ACHN (cell line): ENCODE measurements at regions not wholly inside any gene's neighbourhood (a gene's known extent, or its start where the extent isn't known, plus 50 kb on each side); places are given as distances from the start of the nearest gene placed in this dataset.
"Not testable (repeated sequence)": the region's sequence is repeated elsewhere in the genome, so short reads cannot be mapped to it uniquely, and the experiment has no call there.

Source experiments
- DNase-seq: peaks from one replicate; pipeline ENCODE4 v3.0.0-alpha.2; 2015
- in situ Hi-C: cut with HindIII; loops from 2 replicates; pipeline ENCODE4 v1.10.0; 2017; ENCODE audit warnings: low sequenced_read_pairs, low pct_ligation_motif_present, low pct_unique_long_range_greater_than_20kb

GRCh38 chr2:185240796-185241195, 497.8 kb upstream of the FSIP2 start:
- DNase-seq, result no peak
- in situ Hi-C loops, result no loop called here

GRCh38 chr2:185241556-185241955, 497.0 kb upstream of the FSIP2 start:
- in situ Hi-C loops, result no loop called here
- no peak for DNase-seq

GRCh38 chr2:185242462-185242861, 496.1 kb upstream of the FSIP2 start:
- in situ Hi-C loops, result no loop called here
- no peak for DNase-seq

- in situ Hi-C loops, result no loop called here
- no peak for DNase-seq
Observed at GRCh38 chr2:185245216-185245615, 493.4 kb upstream of the FSIP2 start.

GRCh38 chr2:185245806-185246205, 492.8 kb upstream of the FSIP2 start:
- no peak for DNase-seq
- in situ Hi-C loops, result no loop called here

- no peak for DNase-seq
- in situ Hi-C loops, result no loop called here
Observed at GRCh38 chr2:185246717-185247116, 491.9 kb upstream of the FSIP2 start.

GRCh38 chr2:185255566-185255965, 483.0 kb upstream of the FSIP2 start:
- in situ Hi-C loops, result no loop called here
- peak; percentile 29 for DNase-seq

GRCh38 chr2:185265747-185266146, 472.9 kb upstream of the FSIP2 start:
- in situ Hi-C loops, result no loop called here
- DNase-seq, result no peak

- no peak for DNase-seq
Observed at GRCh38 chr2:185268651-185269050, 470.0 kb upstream of the FSIP2 start.

GRCh38 chr2:185274718-185275484, 463.7 kb upstream of the FSIP2 start:
- in situ Hi-C loops, result no loop called here
- no peak for DNase-seq

More at GRCh38 chr2:185268651-185269050, 470.0 kb upstream of the FSIP2 start:
- in situ Hi-C loops, result no loop called here

- DNase-seq, result not testable (repeated sequence)
Observed at GRCh38 chr2:185275979-185276378, 462.6 kb upstream of the FSIP2 start.

GRCh38 chr2:185278761-185279160, 459.8 kb upstream of the FSIP2 start:
- DNase-seq, result no peak
- in situ Hi-C loops, result no loop called here

More at GRCh38 chr2:185275979-185276378, 462.6 kb upstream of the FSIP2 start:
- in situ Hi-C loops, result not testable (repeated sequence)

GRCh38 chr2:185279999-185280398, 458.6 kb upstream of the FSIP2 start:
- DNase-seq, result peak; percentile 30
- in situ Hi-C loops, result no loop called here

- in situ Hi-C loops, result no loop called here
Observed at GRCh38 chr2:185284696-185285095, 453.9 kb upstream of the FSIP2 start.

GRCh38 chr2:185290012-185290411, 448.6 kb upstream of the FSIP2 start:
- DNase-seq, in situ Hi-C loops: not testable (repeated sequence)

More at GRCh38 chr2:185284696-185285095, 453.9 kb upstream of the FSIP2 start:
- DNase-seq, result no peak

- in situ Hi-C loops, result no loop called here
- DNase-seq, result peak; percentile 41
Observed at GRCh38 chr2:185291035-185291647, 447.5 kb upstream of the FSIP2 start.

- no peak for DNase-seq
- in situ Hi-C loops, result no loop called here
Observed at GRCh38 chr2:185299867-185300266, 438.7 kb upstream of the FSIP2 start.

- in situ Hi-C loops, result no loop called here
Observed at GRCh38 chr2:185306119-185306518, 432.5 kb upstream of the FSIP2 start.

GRCh38 chr2:185316383-185316782, 422.2 kb upstream of the FSIP2 start:
- no peak for DNase-seq
- in situ Hi-C loops, result no loop called here

More at GRCh38 chr2:185306119-185306518, 432.5 kb upstream of the FSIP2 start:
- DNase-seq, result no peak

- DNase-seq, result no peak
- in situ Hi-C loops, result no loop called here
Observed at GRCh38 chr2:185318271-185318724, 420.3 kb upstream of the FSIP2 start.
